Chondrocyte (in vitro differentiated cells): ENCODE measurements at regions not wholly inside any gene's neighbourhood (a gene's known extent, or its start where the extent isn't known, plus 50 kb on each side); places are given as distances from the start of the nearest gene placed in this dataset.

ENCODE experiments used
- DNase-seq: peaks from one replicate; pipeline ENCODE4 v3.0.0; 2021; ENCODE audit warnings: mixed read lengths, low spot score
- H3K27ac Mint-ChIP-seq: one replicate; pipeline ENCODE4 v1.8.0; 2021; ENCODE audit warnings: mild to moderate bottlenecking, moderate library complexity, mixed read lengths; ENCODE audit not compliant: unreplicated experiment
- H3K27me3 Mint-ChIP-seq: 2 replicates; pipeline ENCODE4 v1.8.0; 2021; ENCODE audit warnings: low read depth, mixed read lengths
- H3K36me3 Mint-ChIP-seq: 2 replicates; pipeline ENCODE4 v1.8.0; 2021; ENCODE audit warnings: low read depth, mixed read lengths
- H3K4me1 Mint-ChIP-seq: 2 replicates; pipeline ENCODE4 v1.8.0; 2021; ENCODE audit warnings: low read depth, mild to moderate bottlenecking, mixed read lengths
- H3K4me3 Mint-ChIP-seq: one replicate; pipeline ENCODE4 v1.8.0; 2021; ENCODE audit warnings: mild to moderate bottlenecking, moderate library complexity, mixed read lengths; ENCODE audit not compliant: unreplicated experiment
- H3K9me3 Mint-ChIP-seq: 2 replicates; pipeline ENCODE4 v1.8.0; 2021; ENCODE audit warnings: low read depth, mixed read lengths
- CTCF ChIP-seq: fragments of 200-600 bp; sonication (generic); IDR thresholded peaks from 2 replicates; pipeline ENCODE4 v1.5.0; 2021; ENCODE audit warnings: antibody characterized with exemption, mild to moderate bottlenecking, moderate library complexity

GRCh38 chr1:95806171-95806570 lies 572.2 kb downstream of the RWDD3 start:
- TF ChIP-seq CTCF = no peak
- DNase-seq = no peak
- Mint-ChIP-seq H3K27ac (no peak overlapping the region), H3K36me3 (no peaks in the 10 kb centered on the region), H3K27me3 (peaks cover 7% of the 10 kb centered on the region), H3K9me3 (peaks cover 8% of the 10 kb centered on the region), H3K4me1 (no peaks in the 10 kb centered on the region), H3K4me3 (no peak overlapping the region)

GRCh38 chr1:95809391-95809790 lies 575.4 kb downstream of the RWDD3 start:
- Mint-ChIP-seq H3K4me1 (no peaks in the 10 kb centered on the region), H3K4me3 (no peak overlapping the region), H3K27ac (no peak overlapping the region), H3K9me3 (peaks cover 3% of the 10 kb centered on the region), H3K36me3 (no peaks in the 10 kb centered on the region), H3K27me3 (peaks cover 9% of the 10 kb centered on the region)
- no peak for TF ChIP-seq CTCF
- no peak for DNase-seq

- Mint-ChIP-seq H3K36me3 (no peaks in the 10 kb centered on the region), H3K27me3 (peaks cover 2% of the 10 kb centered on the region), H3K4me3 (no peak overlapping the region), H3K27ac (no peak overlapping the region), H3K9me3 (peaks cover 10% of the 10 kb centered on the region), H3K4me1 (no peaks in the 10 kb centered on the region)
- no peak for DNase-seq
- TF ChIP-seq CTCF = no peak
Measured at GRCh38 chr1:95815511-95815910, 581.5 kb downstream of the RWDD3 start.

- peaks cover 4% of the 10 kb centered on the region for H3K27me3 Mint-ChIP-seq
- H3K4me3 Mint-ChIP-seq = no peak overlapping the region
Measured at GRCh38 chr1:95829556-95829955, 595.5 kb downstream of the RWDD3 start.

GRCh38 chr1:95832370-95832769 lies 598.4 kb downstream of the RWDD3 start:
- H3K27ac Mint-ChIP-seq = no peak overlapping the region
- no peak for DNase-seq
- H3K4me1 Mint-ChIP-seq = no peaks in the 10 kb centered on the region
- peaks cover 23% of the 10 kb centered on the region for H3K9me3 Mint-ChIP-seq
- no peak overlapping the region for H3K4me3 Mint-ChIP-seq
- no peaks in the 10 kb centered on the region for H3K36me3 Mint-ChIP-seq
- peaks cover 4% of the 10 kb centered on the region for H3K27me3 Mint-ChIP-seq
- no peak for TF ChIP-seq CTCF

More at GRCh38 chr1:95829556-95829955, 595.5 kb downstream of the RWDD3 start:
- no peak overlapping the region for H3K27ac Mint-ChIP-seq
- H3K9me3 Mint-ChIP-seq = no peaks in the 10 kb centered on the region
- DNase-seq = no peak
- H3K4me1 Mint-ChIP-seq = no peaks in the 10 kb centered on the region
- TF ChIP-seq CTCF = no peak
- H3K36me3 Mint-ChIP-seq = no peaks in the 10 kb centered on the region
